Liver (tissue), 3 donors: ENCODE measurements at regions not wholly inside any gene's neighbourhood (a gene's known extent, or its start where the extent isn't known, plus 50 kb on each side); places are given as distances from the start of the nearest gene placed in this dataset.

Source experiments
- HNF4A ChIP-seq, 2 donors: conservative IDR thresholded peaks; 2 replicates each; pipeline ENCODE4 v1.6.1; 2016; ENCODE audit warnings: antibody characterized with exemption in 2 of 2, mild to moderate bottlenecking in 2 of 2
- HNF4G ChIP-seq: IDR thresholded peaks from 2 replicates; pipeline ENCODE4 v1.6.1; 2016; ENCODE audit warnings: antibody characterized with exemption
- NR2F2 ChIP-seq: IDR thresholded peaks from 2 replicates; pipeline ENCODE4 v1.6.1; 2016; ENCODE audit warnings: antibody characterized with exemption
- RAD21 ChIP-seq, 2 donors: IDR thresholded peaks; 2 replicates each; pipeline ENCODE4 v1.6.1; 2016; ENCODE audit warnings: antibody characterized with exemption in 2 of 2, mild to moderate bottlenecking in 2 of 2
- SP1 ChIP-seq: IDR thresholded peaks from 2 replicates; pipeline ENCODE4 v1.6.1; 2018; ENCODE audit warnings: antibody characterized with exemption, mild to moderate bottlenecking
- TAF1 ChIP-seq: conservative IDR thresholded peaks from 2 replicates; pipeline ENCODE4 v1.6.1; 2016; ENCODE audit warnings: antibody characterized with exemption, mild to moderate bottlenecking
- TF ChIP-seq, protein P1 (sequence below): fragments of 150-350 bp; IDR thresholded peaks from 2 replicates; pipeline ENCODE4 v1.5.1; 2017; ENCODE audit warnings: improper control_type of control experiment, low read depth, low read length; ENCODE audit not compliant: missing input control
- TF ChIP-seq, protein P2 (sequence below): IDR thresholded peaks from 2 replicates; pipeline ENCODE4 v1.6.1; 2016; ENCODE audit warnings: antibody characterized with exemption, mild to moderate bottlenecking
- TF ChIP-seq, protein P3 (sequence below): IDR thresholded peaks from 2 replicates; pipeline ENCODE4 v1.6.1; 2016; ENCODE audit warnings: antibody characterized with exemption
- TF ChIP-seq, protein P4 (sequence below): IDR thresholded peaks from 2 replicates; pipeline ENCODE4 v1.6.1; 2016; ENCODE audit warnings: antibody characterized with exemption
- donor health status: healthy.
- donor health status: healthy.

DNA sequence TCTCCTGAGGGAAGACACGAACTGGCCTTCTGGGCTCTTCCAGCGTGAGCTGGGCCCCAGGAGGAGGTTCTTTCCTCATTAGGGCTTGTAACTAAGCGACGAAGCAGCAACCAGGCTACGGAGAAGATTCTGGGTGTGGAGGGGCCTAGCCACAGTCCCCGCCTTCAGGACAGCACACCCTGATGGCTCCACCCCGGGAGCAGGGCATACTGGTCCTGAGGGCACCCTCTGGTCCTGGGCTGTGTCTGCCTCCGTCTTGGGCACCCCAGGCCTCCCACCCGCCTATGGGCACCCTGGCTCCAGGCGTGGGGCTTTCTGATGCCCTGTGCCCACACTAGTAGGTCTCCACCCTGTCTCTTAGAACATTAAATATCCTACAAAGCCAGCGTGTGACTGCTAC lies 136.4 kb downstream of the OLFM1 start:
- TF ChIP-seq, protein P1, sequence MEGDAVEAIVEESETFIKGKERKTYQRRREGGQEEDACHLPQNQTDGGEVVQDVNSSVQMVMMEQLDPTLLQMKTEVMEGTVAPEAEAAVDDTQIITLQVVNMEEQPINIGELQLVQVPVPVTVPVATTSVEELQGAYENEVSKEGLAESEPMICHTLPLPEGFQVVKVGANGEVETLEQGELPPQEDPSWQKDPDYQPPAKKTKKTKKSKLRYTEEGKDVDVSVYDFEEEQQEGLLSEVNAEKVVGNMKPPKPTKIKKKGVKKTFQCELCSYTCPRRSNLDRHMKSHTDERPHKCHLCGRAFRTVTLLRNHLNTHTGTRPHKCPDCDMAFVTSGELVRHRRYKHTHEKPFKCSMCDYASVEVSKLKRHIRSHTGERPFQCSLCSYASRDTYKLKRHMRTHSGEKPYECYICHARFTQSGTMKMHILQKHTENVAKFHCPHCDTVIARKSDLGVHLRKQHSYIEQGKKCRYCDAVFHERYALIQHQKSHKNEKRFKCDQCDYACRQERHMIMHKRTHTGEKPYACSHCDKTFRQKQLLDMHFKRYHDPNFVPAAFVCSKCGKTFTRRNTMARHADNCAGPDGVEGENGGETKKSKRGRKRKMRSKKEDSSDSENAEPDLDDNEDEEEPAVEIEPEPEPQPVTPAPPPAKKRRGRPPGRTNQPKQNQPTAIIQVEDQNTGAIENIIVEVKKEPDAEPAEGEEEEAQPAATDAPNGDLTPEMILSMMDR, result no peak
- TF ChIP-seq, protein P2, sequence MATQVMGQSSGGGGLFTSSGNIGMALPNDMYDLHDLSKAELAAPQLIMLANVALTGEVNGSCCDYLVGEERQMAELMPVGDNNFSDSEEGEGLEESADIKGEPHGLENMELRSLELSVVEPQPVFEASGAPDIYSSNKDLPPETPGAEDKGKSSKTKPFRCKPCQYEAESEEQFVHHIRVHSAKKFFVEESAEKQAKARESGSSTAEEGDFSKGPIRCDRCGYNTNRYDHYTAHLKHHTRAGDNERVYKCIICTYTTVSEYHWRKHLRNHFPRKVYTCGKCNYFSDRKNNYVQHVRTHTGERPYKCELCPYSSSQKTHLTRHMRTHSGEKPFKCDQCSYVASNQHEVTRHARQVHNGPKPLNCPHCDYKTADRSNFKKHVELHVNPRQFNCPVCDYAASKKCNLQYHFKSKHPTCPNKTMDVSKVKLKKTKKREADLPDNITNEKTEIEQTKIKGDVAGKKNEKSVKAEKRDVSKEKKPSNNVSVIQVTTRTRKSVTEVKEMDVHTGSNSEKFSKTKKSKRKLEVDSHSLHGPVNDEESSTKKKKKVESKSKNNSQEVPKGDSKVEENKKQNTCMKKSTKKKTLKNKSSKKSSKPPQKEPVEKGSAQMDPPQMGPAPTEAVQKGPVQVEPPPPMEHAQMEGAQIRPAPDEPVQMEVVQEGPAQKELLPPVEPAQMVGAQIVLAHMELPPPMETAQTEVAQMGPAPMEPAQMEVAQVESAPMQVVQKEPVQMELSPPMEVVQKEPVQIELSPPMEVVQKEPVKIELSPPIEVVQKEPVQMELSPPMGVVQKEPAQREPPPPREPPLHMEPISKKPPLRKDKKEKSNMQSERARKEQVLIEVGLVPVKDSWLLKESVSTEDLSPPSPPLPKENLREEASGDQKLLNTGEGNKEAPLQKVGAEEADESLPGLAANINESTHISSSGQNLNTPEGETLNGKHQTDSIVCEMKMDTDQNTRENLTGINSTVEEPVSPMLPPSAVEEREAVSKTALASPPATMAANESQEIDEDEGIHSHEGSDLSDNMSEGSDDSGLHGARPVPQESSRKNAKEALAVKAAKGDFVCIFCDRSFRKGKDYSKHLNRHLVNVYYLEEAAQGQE, result no peak
- TF ChIP-seq, protein P3, sequence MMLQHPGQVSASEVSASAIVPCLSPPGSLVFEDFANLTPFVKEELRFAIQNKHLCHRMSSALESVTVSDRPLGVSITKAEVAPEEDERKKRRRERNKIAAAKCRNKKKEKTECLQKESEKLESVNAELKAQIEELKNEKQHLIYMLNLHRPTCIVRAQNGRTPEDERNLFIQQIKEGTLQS, result no peak
- TF ChIP-seq, protein P4, sequence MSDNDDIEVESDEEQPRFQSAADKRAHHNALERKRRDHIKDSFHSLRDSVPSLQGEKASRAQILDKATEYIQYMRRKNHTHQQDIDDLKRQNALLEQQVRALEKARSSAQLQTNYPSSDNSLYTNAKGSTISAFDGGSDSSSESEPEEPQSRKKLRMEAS, result no peak
- no peak for TF ChIP-seq RAD21 (IDR thresholded peaks at IDR 0.05)
- no peak for TF ChIP-seq TAF1
- TF ChIP-seq NR2F2, result no peak
- TF ChIP-seq HNF4G, result no peak
- no peak for TF ChIP-seq HNF4A (conservative IDR thresholded peaks at IDR 0.05)
- TF ChIP-seq SP1, result no peak
